IMR-90 (cell line): ENCODE measurements at regions not wholly inside any gene's neighbourhood (a gene's known extent, or its start where the extent isn't known, plus 50 kb on each side); places are given as distances from the start of the nearest gene placed in this dataset.

Source experiments
- CEBPB ChIP-seq: IDR thresholded peaks from 2 replicates; pipeline ENCODE4 v1.6.1; 2012; ENCODE audit warnings: low read depth, low read length, improper control_type of control experiment
- CTCF ChIP-seq: conservative IDR thresholded peaks from 2 replicates; pipeline ENCODE4 v1.5.1; 2012; ENCODE audit warnings: mild to moderate bottlenecking, low read depth, low read length, improper control_type of control experiment
- ELK1 ChIP-seq: fragments of 150-350 bp; IDR thresholded peaks from 2 replicates; pipeline ENCODE4 v1.6.1; 2016; ENCODE audit warnings: low read depth, mild to moderate bottlenecking, low read length, moderate library complexity, borderline replicate concordance
- FOS ChIP-seq: fragments of 150-350 bp; IDR thresholded peaks from 2 replicates; pipeline ENCODE4 v1.6.1; 2016; ENCODE audit warnings: low read depth, low read length
- MAZ ChIP-seq: IDR thresholded peaks from 2 replicates; pipeline ENCODE4 v1.6.1; 2012; ENCODE audit warnings: low read depth, mild to moderate bottlenecking, low read length, improper control_type of control experiment, moderate library complexity, borderline replicate concordance
- MXI1 ChIP-seq: IDR thresholded peaks from 2 replicates; pipeline ENCODE4 v1.6.1; 2012; ENCODE audit warnings: low read depth, mild to moderate bottlenecking, low read length, moderate library complexity, borderline replicate concordance
- NFE2L2 ChIP-seq: fragments of 150-350 bp; IDR thresholded peaks from 2 replicates; pipeline ENCODE4 v1.6.1; 2016; ENCODE audit warnings: low read depth, mild to moderate bottlenecking, low read length
- POLR2A ChIP-seq: IDR thresholded peaks from 2 replicates; pipeline ENCODE4 v1.6.1; 2012; ENCODE audit warnings: mild to moderate bottlenecking, low read depth, low read length
- RAD21 ChIP-seq: IDR thresholded peaks from 2 replicates; pipeline ENCODE4 v1.6.1; 2012; ENCODE audit warnings: low read length, improper control_type of control experiment
- RCOR1 ChIP-seq: IDR thresholded peaks from 2 replicates; pipeline ENCODE4 v1.6.1; 2012; ENCODE audit warnings: mild to moderate bottlenecking, low read length, improper control_type of control experiment; ENCODE audit not compliant: insufficient replicate concordance
- RFX5 ChIP-seq: IDR thresholded peaks from 2 replicates; pipeline ENCODE4 v1.8.0; 2012; ENCODE audit warnings: low read depth, mild to moderate bottlenecking, low read length, moderate library complexity
- SMC3 ChIP-seq: fragments of 150-350 bp; IDR thresholded peaks from 2 replicates; pipeline ENCODE4 v1.6.1; 2016; ENCODE audit warnings: low read depth, mild to moderate bottlenecking, antibody characterized with exemption, low read length, moderate library complexity
- USF2 ChIP-seq: fragments of 150-350 bp; IDR thresholded peaks from 2 replicates; pipeline ENCODE4 v1.6.1; 2017; ENCODE audit warnings: mild to moderate bottlenecking, antibody characterized with exemption, low read length, low read depth

GRCh38 chr10:78535716-78536218 is 502.1 kb downstream of the RPS24 start:
- TF ChIP-seq RFX5 (no peak), POLR2A (no peak), CTCF (no peak), RAD21 (no peak), RCOR1 (no peak), ELK1 (no peak), NFE2L2 (no peak), SMC3 (no peak), FOS (no peak), CEBPB (no peak), MXI1 (no peak), USF2 (no peak), MAZ (no peak)
